Effector memory CD4-positive, alpha-beta T cell (primary cell): ENCODE measurements at regions not wholly inside any gene's neighbourhood (a gene's known extent, or its start where the extent isn't known, plus 50 kb on each side); places are given as distances from the start of the nearest gene placed in this dataset.

ENCODE experiments used
- DNase-seq, 3 donors: peaks; one replicate each; pipeline ENCODE4 v3.0.0-alpha.2; 2020
- H3K27ac ChIP-seq: 2 replicates; pipeline ENCODE4 v1.7.0; 2013; ENCODE audit warnings: mild to moderate bottlenecking, low read length, moderate library complexity; ENCODE audit not compliant: insufficient read depth, poor library complexity, severe bottlenecking
- H3K27me3 ChIP-seq: replicated peaks from 2 replicates; pipeline ENCODE4 v1.7.0; 2013; ENCODE audit warnings: mild to moderate bottlenecking, low read length; ENCODE audit not compliant: insufficient read depth, control insufficient read depth, poor library complexity, severe bottlenecking
- H3K36me3 ChIP-seq: 2 replicates; pipeline ENCODE4 v1.7.0; 2013; ENCODE audit warnings: mild to moderate bottlenecking, low read length, moderate library complexity; ENCODE audit not compliant: control insufficient read depth, insufficient read depth
- H3K4me1 ChIP-seq: 2 replicates; pipeline ENCODE4 v1.7.0; 2013; ENCODE audit warnings: low read length, mild to moderate bottlenecking; ENCODE audit not compliant: control insufficient read depth, insufficient read depth, poor library complexity, severe bottlenecking
- H3K4me3 ChIP-seq: 2 replicates; pipeline ENCODE4 v1.7.0; 2013; ENCODE audit warnings: low read length, low read depth, mild to moderate bottlenecking; ENCODE audit not compliant: insufficient read depth, poor library complexity, severe bottlenecking
- H3K9me3 ChIP-seq: 2 replicates; pipeline ENCODE4 v1.7.0; 2013; ENCODE audit warnings: mild to moderate bottlenecking, low read length, moderate library complexity; ENCODE audit not compliant: control insufficient read depth

GRCh38 chr3:30294241-30294667 is 312.1 kb upstream of the TGFBR2 start:
- no peaks in the 10 kb centered on the region for H3K36me3 ChIP-seq
- no peaks in the 10 kb centered on the region for H3K27me3 ChIP-seq
- no peaks in the 10 kb centered on the region for H3K9me3 ChIP-seq
- H3K27ac ChIP-seq, result no peak overlapping the region
- H3K4me3 ChIP-seq, result no peak overlapping the region
- DNase-seq, result no peak
- H3K4me1 ChIP-seq, result no peaks in the 10 kb centered on the region

DNA sequence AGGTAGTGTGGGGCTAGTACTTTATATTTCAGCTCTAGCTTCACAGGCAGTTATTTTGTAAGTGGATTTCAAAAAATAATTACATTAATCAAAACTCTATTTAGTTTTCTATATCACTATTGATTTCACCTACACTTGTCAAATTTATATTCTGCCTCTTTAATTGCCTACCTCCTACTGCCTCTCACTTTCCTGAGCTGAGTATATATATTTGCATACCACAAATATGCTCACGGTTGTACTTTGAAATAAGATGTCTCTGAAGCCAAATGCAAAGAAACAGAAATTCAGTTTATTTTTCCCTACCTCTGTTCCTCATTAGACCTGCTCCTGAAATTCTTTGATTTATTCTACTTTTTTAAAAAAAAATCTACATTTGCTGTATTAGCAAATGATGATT is 309.3 kb upstream of the TGFBR2 start:
- H3K36me3 ChIP-seq, result no peaks in the 10 kb centered on the region
- no peak for DNase-seq

GRCh38 chr3:30299674-30300385 is 306.6 kb upstream of the TGFBR2 start:
- H3K27me3 ChIP-seq, result no peaks in the 10 kb centered on the region
- H3K4me1 ChIP-seq, result no peaks in the 10 kb centered on the region
- H3K9me3 ChIP-seq, result no peaks in the 10 kb centered on the region
- no peak for DNase-seq
- H3K27ac ChIP-seq, result no peak overlapping the region
- H3K36me3 ChIP-seq, result no peaks in the 10 kb centered on the region
- H3K4me3 ChIP-seq, result no peak overlapping the region

More for the DNA sequence above, 309.3 kb upstream of the TGFBR2 start:
- Histone ChIP-seq H3K9me3 (no peaks in the 10 kb centered on the region), H3K4me3 (no peak overlapping the region), H3K27ac (no peak overlapping the region), H3K4me1 (no peaks in the 10 kb centered on the region), H3K27me3 (no peaks in the 10 kb centered on the region)

DNA sequence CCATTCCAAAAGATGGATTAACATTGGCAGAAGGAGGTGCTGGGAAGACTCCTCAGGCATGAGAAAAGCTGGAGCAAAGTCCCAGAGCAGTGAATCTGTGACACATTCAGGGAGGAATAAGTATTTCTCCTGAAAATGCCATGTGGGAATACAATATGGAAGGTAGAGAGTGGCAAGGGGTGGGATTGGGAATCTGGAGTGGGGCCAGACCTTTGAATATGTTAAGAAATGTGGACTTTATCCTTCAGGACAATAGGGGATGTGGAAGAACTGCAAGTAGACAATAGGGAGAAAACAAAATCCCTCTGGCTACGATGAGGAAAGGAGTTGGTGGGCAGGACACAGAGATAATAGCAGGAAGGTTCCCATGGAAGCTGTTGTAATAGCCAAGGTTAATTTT is 305.6 kb upstream of the TGFBR2 start:
- Histone ChIP-seq H3K36me3 (no peaks in the 10 kb centered on the region), H3K4me3 (no peak overlapping the region), H3K27me3 (no peaks in the 10 kb centered on the region), H3K4me1 (no peaks in the 10 kb centered on the region), H3K27ac (no peak overlapping the region), H3K9me3 (no peaks in the 10 kb centered on the region)
- DNase-seq, result no peak

- Histone ChIP-seq H3K9me3 (no peaks in the 10 kb centered on the region), H3K27ac (no peak overlapping the region), H3K4me3 (no peak overlapping the region), H3K36me3 (no peaks in the 10 kb centered on the region), H3K27me3 (no peaks in the 10 kb centered on the region), H3K4me1 (no peaks in the 10 kb centered on the region)
- DNase-seq, result no peak
Observed at GRCh38 chr3:30302027-30302426, 304.4 kb upstream of the TGFBR2 start.

DNA sequence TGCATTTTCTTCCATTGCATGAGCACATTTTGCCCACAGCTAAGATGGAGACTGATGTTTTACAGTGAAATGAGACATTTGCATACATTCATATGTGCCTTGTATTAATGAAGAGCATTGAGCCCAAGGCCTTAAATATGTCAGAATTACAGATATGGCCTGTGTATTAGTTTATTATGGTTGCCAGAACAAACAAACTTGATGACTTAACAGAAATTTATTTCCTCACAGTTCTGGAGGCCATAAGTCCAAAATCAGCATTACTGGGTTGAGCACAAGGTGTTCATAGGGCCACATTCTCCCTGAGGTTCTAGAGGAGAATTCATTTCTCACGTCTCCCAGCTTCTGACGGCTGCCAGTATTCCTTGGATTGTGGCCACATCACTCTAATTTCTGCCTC is 302.6 kb upstream of the TGFBR2 start:
- DNase-seq, result no peak

DNA sequence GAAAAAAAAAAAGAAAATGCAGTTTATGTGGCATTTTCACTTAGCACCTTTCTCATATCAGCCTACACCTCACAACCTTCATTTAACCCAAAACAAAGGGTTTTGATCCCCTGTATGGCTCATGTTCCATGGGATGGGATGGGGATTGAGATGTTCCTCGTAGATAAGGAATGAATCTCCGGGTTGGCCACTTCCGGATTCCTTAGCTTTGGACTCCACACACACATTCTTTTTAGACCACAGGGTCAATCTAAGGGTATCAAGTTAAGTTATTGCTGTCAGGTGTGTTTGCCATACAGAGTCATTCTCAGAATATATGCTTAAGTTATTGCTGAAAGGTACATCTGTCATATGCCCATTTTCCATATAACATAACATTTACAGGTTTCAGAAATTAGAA is 301.4 kb upstream of the TGFBR2 start:
- no peak overlapping the region for H3K4me3 ChIP-seq
- DNase-seq, result no peak
- no peaks in the 10 kb centered on the region for H3K9me3 ChIP-seq
- no peaks in the 10 kb centered on the region for H3K4me1 ChIP-seq
- no peaks in the 10 kb centered on the region for H3K27me3 ChIP-seq
- H3K27ac ChIP-seq, result no peak overlapping the region
- H3K36me3 ChIP-seq, result no peaks in the 10 kb centered on the region

More for the DNA sequence above, 302.6 kb upstream of the TGFBR2 start:
- no peaks in the 10 kb centered on the region for H3K36me3 ChIP-seq
- H3K27ac ChIP-seq, result no peak overlapping the region
- H3K27me3 ChIP-seq, result no peaks in the 10 kb centered on the region
- H3K4me1 ChIP-seq, result no peaks in the 10 kb centered on the region
- no peak overlapping the region for H3K4me3 ChIP-seq
- H3K9me3 ChIP-seq, result no peaks in the 10 kb centered on the region

GRCh38 chr3:30306896-30307295 is 299.5 kb upstream of the TGFBR2 start:
- DNase-seq, result no peak
- Histone ChIP-seq H3K27ac (no peak overlapping the region), H3K4me1 (no peaks in the 10 kb centered on the region), H3K4me3 (no peak overlapping the region), H3K9me3 (no peaks in the 10 kb centered on the region), H3K27me3 (no peaks in the 10 kb centered on the region), H3K36me3 (no peaks in the 10 kb centered on the region)

DNA sequence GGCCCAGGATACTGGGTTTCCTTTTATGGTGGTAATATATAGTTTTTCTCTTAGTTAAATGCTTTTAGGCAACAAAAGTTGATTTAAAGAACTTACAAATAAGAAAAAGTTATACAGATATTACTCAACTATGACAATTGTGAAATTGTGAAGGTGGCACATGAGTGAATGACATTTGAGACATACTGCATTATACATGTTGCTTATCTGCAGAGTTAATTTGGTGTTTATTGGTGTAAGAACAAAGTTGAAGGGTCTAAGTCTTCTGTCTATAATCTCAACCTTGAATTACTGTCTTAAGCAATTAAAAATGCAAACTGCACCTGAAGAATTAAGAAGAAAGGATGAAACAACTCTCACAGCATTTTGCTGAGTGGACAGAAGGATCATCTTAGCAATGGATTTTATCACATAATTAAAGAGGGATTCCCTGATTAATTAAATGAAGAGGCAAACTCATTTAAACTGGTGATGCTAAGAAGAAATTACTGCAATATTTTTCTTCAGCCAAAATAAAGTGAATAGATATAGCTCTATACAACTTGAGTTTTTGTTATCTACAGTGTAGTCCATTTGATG is 298.9 kb upstream of the TGFBR2 start:
- no peaks in the 10 kb centered on the region for H3K4me1 ChIP-seq
- H3K36me3 ChIP-seq, result no peaks in the 10 kb centered on the region
- H3K9me3 ChIP-seq, result no peaks in the 10 kb centered on the region
- no peak for DNase-seq
- H3K27ac ChIP-seq, result no peak overlapping the region
- no peak overlapping the region for H3K4me3 ChIP-seq
- H3K27me3 ChIP-seq, result no peaks in the 10 kb centered on the region

DNA sequence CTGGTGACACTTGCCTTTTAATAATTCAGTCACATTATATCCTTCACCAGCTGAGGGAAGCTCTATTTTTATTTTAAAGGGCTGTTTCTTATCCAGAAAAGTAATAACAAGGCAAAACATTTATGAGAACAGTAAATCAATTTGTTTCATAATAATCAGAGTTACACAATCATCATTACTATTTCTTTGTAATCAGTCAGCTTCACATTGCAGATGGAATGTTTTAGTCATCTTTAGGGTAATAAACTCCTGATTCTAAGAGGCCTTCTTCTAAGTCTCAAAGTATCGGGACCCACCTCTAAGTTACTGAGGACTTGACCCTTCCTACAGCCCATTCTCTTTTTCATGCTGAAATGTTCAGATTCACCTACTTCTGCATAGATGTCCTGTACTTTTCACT is 298.3 kb upstream of the TGFBR2 start:
- DNase-seq, result no peak
- Histone ChIP-seq H3K9me3 (no peaks in the 10 kb centered on the region), H3K4me1 (no peaks in the 10 kb centered on the region), H3K36me3 (no peaks in the 10 kb centered on the region), H3K27me3 (no peaks in the 10 kb centered on the region), H3K27ac (no peak overlapping the region), H3K4me3 (no peak overlapping the region)
